ENCODE measurements at regions not wholly inside any gene's neighbourhood (a gene's known extent, or its start where the extent isn't known, plus 50 kb on each side); places are given as distances from the start of the nearest gene placed in this dataset.

DNA sequence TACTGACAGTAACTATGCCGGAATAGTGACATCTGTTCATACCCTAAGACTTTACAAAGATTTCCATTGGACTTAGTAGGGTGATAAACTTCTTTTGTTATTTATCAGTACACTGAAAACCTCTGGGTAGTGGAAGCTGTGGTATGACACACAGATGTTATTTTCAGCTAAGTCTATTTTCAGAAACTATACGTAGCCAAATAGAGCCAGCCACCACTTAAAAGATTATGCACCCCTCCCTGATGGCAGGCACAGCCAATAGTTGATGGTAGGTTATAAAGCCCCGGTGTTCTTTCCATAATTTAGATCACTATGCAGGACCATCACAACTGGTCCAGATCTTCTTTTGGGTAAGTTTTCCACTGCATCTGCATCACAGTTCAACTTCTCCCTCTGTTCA lies 1603.2 kb upstream of the PABPC4L start:
- TF ChIP-seq CTCF (IDR thresholded peaks at IDR 0.05; ENCODE audit: low read depth, low read length, poor library complexity, severe bottlenecking) (no peak), EZH2phosphoT487 (IDR thresholded peaks at IDR 0.05; ENCODE audit: borderline replicate concordance, low read length) (no peak)
